ENCODE measurements at regions not wholly inside any gene's neighbourhood (a gene's known extent, or its start where the extent isn't known, plus 50 kb on each side); places are given as distances from the start of the nearest gene placed in this dataset.

DNA sequence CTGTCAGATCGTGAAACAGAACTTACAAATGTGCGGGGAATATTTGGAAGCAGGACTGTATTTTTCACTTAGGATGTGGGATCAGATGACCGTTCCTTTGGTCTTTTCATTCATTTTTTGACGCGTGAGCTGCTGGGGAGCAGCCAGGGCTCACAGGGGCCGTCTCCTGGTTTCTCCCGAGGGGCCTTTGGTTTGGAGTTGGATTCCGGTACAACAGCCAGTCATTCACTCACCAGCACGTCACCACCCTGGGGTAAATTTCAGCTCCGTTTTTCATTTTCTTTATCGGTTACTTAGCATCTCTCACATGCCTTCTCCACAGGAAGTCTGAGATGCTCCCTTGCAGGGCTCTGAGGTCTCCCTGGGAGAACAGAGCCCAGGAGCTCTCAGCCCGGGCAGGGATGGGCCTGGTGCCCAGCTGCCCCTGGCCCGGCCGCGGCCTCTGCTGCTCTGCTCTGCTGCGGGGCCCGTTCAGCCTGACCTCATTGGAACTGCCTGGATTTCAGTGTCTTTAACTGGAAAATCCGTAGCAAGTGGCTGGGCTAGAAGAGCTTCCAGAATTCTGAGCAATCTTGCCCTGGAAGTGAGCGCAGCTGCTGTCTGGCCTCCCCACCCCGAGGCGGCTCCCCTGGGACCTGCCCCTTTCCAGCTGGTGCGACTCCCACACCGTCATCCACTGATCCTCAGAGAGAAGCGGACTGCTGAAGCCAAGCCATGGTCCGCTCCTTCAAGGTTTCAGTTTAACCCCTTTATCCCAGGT lies 335.6 kb downstream of the EIPR1 start:
- TF ChIP-seq, protein P1, sequence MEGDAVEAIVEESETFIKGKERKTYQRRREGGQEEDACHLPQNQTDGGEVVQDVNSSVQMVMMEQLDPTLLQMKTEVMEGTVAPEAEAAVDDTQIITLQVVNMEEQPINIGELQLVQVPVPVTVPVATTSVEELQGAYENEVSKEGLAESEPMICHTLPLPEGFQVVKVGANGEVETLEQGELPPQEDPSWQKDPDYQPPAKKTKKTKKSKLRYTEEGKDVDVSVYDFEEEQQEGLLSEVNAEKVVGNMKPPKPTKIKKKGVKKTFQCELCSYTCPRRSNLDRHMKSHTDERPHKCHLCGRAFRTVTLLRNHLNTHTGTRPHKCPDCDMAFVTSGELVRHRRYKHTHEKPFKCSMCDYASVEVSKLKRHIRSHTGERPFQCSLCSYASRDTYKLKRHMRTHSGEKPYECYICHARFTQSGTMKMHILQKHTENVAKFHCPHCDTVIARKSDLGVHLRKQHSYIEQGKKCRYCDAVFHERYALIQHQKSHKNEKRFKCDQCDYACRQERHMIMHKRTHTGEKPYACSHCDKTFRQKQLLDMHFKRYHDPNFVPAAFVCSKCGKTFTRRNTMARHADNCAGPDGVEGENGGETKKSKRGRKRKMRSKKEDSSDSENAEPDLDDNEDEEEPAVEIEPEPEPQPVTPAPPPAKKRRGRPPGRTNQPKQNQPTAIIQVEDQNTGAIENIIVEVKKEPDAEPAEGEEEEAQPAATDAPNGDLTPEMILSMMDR (conservative IDR thresholded peaks at IDR 0.05; ENCODE audit: low read length): no peak
- no peak for TF ChIP-seq EZH2phosphoT487 (IDR thresholded peaks at IDR 0.05; ENCODE audit: borderline replicate concordance, low read depth, low read length)
